C4-2B (cell line): ENCODE measurements at regions not wholly inside any gene's neighbourhood (a gene's known extent, or its start where the extent isn't known, plus 50 kb on each side); places are given as distances from the start of the nearest gene placed in this dataset.

ENCODE experiments used
- H3K27ac ChIP-seq: fragments of 450-650 bp; 2 replicates; pipeline ENCODE4 v1.5.1; 2017
- CTCF ChIP-seq: fragments of 450-650 bp; conservative IDR thresholded peaks from 2 replicates; pipeline ENCODE4 v1.5.1; 2017; ENCODE audit warnings: mild to moderate bottlenecking
- ZFX ChIP-seq: fragments of 450-650 bp; IDR thresholded peaks from 2 replicates; pipeline ENCODE4 v1.6.1; 2017

- TF ChIP-seq CTCF (no peak), ZFX (no peak)
- no peak overlapping the region for H3K27ac ChIP-seq
Observed at GRCh38 chr7:125506331-125506730, 576.7 kb upstream of the POT1 start.

GRCh38 chr7:125504848-125505247 lies 575.2 kb upstream of the POT1 start:
- no peak overlapping the region for H3K27ac ChIP-seq
- TF ChIP-seq CTCF (no peak), ZFX (no peak)

- no peak overlapping the region for H3K27ac ChIP-seq
- TF ChIP-seq ZFX: no peak
- no peak for TF ChIP-seq CTCF
Observed at GRCh38 chr7:125495997-125496396, 566.4 kb upstream of the POT1 start.

GRCh38 chr7:125492521-125492920 lies 562.9 kb upstream of the POT1 start:
- H3K27ac ChIP-seq: no peak overlapping the region

GRCh38 chr7:125491137-125491536 lies 561.5 kb upstream of the POT1 start:
- H3K27ac ChIP-seq: no peak overlapping the region
- no peak for TF ChIP-seq ZFX
- TF ChIP-seq CTCF: no peak

More at GRCh38 chr7:125492521-125492920, 562.9 kb upstream of the POT1 start:
- no peak for TF ChIP-seq ZFX
- TF ChIP-seq CTCF: no peak

GRCh38 chr7:125490167-125490566 lies 560.5 kb upstream of the POT1 start:
- TF ChIP-seq CTCF: no peak
- no peak for TF ChIP-seq ZFX
- H3K27ac ChIP-seq: no peak overlapping the region

- TF ChIP-seq CTCF (no peak), ZFX (no peak)
- no peak overlapping the region for H3K27ac ChIP-seq
Observed at GRCh38 chr7:125485223-125485622, 555.6 kb upstream of the POT1 start.
